ENCODE measurements at regions not wholly inside any gene's neighbourhood (a gene's known extent, or its start where the extent isn't known, plus 50 kb on each side); places are given as distances from the start of the nearest gene placed in this dataset.

DNA sequence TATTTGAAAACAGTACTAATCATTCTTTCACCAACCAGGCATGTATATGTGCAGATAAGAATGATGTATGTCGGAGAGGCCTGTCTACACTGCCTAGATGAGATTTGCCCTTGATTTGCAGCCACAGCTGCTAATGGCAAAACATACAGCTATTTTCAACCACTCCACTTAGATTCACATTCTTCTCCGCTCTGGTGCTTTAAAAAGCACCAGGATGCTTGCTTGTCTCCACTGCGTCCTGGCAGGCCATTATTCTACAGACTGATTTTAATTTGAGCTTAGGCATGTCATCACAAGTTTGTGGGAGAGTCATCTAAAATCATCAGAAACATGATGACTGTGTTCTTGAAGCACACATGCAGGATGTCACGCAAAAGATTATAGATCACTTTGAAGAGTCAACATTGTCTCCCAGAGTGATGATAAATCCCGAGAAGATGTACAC lies 119.0 kb upstream of the NRIP1 start:
- H3K4me1 ChIP-seq (ENCODE audit: control insufficient read depth in 2 of 2, insufficient read depth in 2 of 2, low read length in 2 of 2) = no peaks in the 10 kb centered on the region
- Mint-ChIP-seq H3K27me3 (peaks cover 0 to 7% (median 3%) of the 10 kb centered on the region in 5 donors), H3K4me3 (no peak overlapping the region), H3K27ac (no peak overlapping the region), H3K4me1 (no peaks in the 10 kb centered on the region), H3K36me3 (no peaks in the 10 kb centered on the region), H3K9me3 (peaks cover 0 to 9% (median 0%) of the 10 kb centered on the region in 11 donors)
- H3K4me3 ChIP-seq (ENCODE audit: low read length) = no peak overlapping the region
- DNase-seq = no peak
- H3K27me3 ChIP-seq (ENCODE audit: control insufficient read depth in 2 of 2, insufficient read depth in 2 of 2, low read length in 2 of 2) = no peaks in the 10 kb centered on the region
- no peaks in the 10 kb centered on the region for H3K36me3 ChIP-seq (ENCODE audit: control insufficient read depth in 2 of 3, insufficient read depth in 3 of 3, low read length in 3 of 3)
- no peak overlapping the region for H3K27ac ChIP-seq (ENCODE audit: low read depth, low read length)
- CTCF ChIA-PET = no interaction called here
- intact Hi-C loops (cut with micrococcal nuclease) = no loop called here
- no peak for ATAC-seq
- POLR2A ChIA-PET = no interaction called here
- no peaks in the 10 kb centered on the region for H3K9me3 ChIP-seq (ENCODE audit: control insufficient read depth in 2 of 3, low read length in 3 of 3)

- no peak overlapping the region for H3K4me3 Mint-ChIP-seq
- DNase-seq = no peak
- Histone ChIP-seq H3K4me3 (ENCODE audit: low read length) (no peak overlapping the region), H3K27me3 (ENCODE audit: control insufficient read depth in 2 of 2, insufficient read depth in 2 of 2, low read length in 2 of 2) (no peaks in the 10 kb centered on the region), H3K36me3 (ENCODE audit: control insufficient read depth in 2 of 3, insufficient read depth in 3 of 3, low read length in 3 of 3) (no peaks in the 10 kb centered on the region), H3K9me3 (ENCODE audit: control insufficient read depth in 2 of 3, low read length in 3 of 3) (no peaks in the 10 kb centered on the region), H3K4me1 (ENCODE audit: control insufficient read depth in 2 of 2, insufficient read depth in 2 of 2, low read length in 2 of 2) (no peaks in the 10 kb centered on the region), H3K27ac (ENCODE audit: low read depth, low read length) (no peak overlapping the region)
- no peaks in the 10 kb centered on the region for H3K4me1 Mint-ChIP-seq
- H3K36me3 Mint-ChIP-seq = no peaks in the 10 kb centered on the region
- ATAC-seq = no peak
- H3K27me3 Mint-ChIP-seq = peaks cover 0 to 9% (median 4%) of the 10 kb centered on the region in 5 donors
- ChIA-PET POLR2A (no interaction called here), CTCF (no interaction called here)
- peaks cover 0 to 2% (median 0%) of the 10 kb centered on the region in 11 donors for H3K9me3 Mint-ChIP-seq
- intact Hi-C loops (cut with micrococcal nuclease) = no loop called here
- no peak overlapping the region for H3K27ac Mint-ChIP-seq
Measured at GRCh38 chr21:15190412-15190811, 125.6 kb upstream of the NRIP1 start.

- no peak for ATAC-seq
- Histone ChIP-seq H3K27me3 (ENCODE audit: control insufficient read depth in 2 of 2, insufficient read depth in 2 of 2, low read length in 2 of 2) (no peaks in the 10 kb centered on the region), H3K4me1 (ENCODE audit: control insufficient read depth in 2 of 2, insufficient read depth in 2 of 2, low read length in 2 of 2) (no peaks in the 10 kb centered on the region), H3K4me3 (ENCODE audit: low read length) (no peak overlapping the region), H3K36me3 (ENCODE audit: control insufficient read depth in 2 of 3, insufficient read depth in 3 of 3, low read length in 3 of 3) (no peaks in the 10 kb centered on the region), H3K27ac (ENCODE audit: low read depth, low read length) (no peak overlapping the region), H3K9me3 (ENCODE audit: control insufficient read depth in 2 of 3, low read length in 3 of 3) (no peaks in the 10 kb centered on the region)
- Mint-ChIP-seq H3K36me3 (no peaks in the 10 kb centered on the region), H3K9me3 (peaks cover 0 to 2% (median 0%) of the 10 kb centered on the region in 11 donors), H3K4me3 (no peak overlapping the region), H3K27ac (no peak overlapping the region), H3K27me3 (peaks cover 0 to 9% (median 4%) of the 10 kb centered on the region in 5 donors), H3K4me1 (no peaks in the 10 kb centered on the region)
- CTCF ChIA-PET = no interaction called here
- POLR2A ChIA-PET = no interaction called here
- no peak for DNase-seq
- intact Hi-C loops (cut with micrococcal nuclease) = no loop called here
Measured at GRCh38 chr21:15190837-15191236, 126.0 kb upstream of the NRIP1 start.

DNA sequence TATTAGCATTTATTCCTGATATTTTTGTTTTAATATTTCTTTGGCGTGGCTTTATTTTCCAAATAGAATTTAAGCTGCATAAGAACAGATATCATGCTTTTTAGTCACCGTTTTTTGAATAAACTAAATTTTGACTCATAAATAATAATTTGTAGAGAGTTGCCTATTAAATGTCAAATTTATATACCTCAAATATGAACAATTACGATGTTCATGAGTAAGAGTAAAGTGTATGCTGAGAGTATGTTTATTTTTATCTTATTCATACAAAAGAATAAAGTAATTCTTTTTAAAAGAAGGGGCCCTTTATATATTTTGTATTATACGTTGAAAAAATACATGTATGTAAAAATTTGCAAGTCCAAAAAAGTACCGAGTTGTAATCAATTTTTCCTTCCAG lies 126.5 kb upstream of the NRIP1 start:
- no peaks in the 10 kb centered on the region for H3K4me1 Mint-ChIP-seq
- peaks cover 0 to 9% (median 4%) of the 10 kb centered on the region in 5 donors for H3K27me3 Mint-ChIP-seq
- POLR2A ChIA-PET = interaction anchor here (0.6 kb wide), 1 partner anchor 72 kb away, joined by 3 read pairs; no protein-coding TSS in a partner anchor
- ATAC-seq (no peak), DNase-seq (no peak)
- no peak overlapping the region for H3K27ac Mint-ChIP-seq
- no peaks in the 10 kb centered on the region for H3K9me3 ChIP-seq (ENCODE audit: control insufficient read depth in 2 of 3, low read length in 3 of 3)
- CTCF ChIA-PET = no interaction called here
- no peaks in the 10 kb centered on the region for H3K36me3 ChIP-seq (ENCODE audit: control insufficient read depth in 2 of 3, insufficient read depth in 3 of 3, low read length in 3 of 3)
- H3K4me3 Mint-ChIP-seq = no peak overlapping the region
- no peaks in the 10 kb centered on the region for H3K27me3 ChIP-seq (ENCODE audit: control insufficient read depth in 2 of 2, insufficient read depth in 2 of 2, low read length in 2 of 2)
- no peaks in the 10 kb centered on the region for H3K4me1 ChIP-seq (ENCODE audit: control insufficient read depth in 2 of 2, insufficient read depth in 2 of 2, low read length in 2 of 2)
- no peak overlapping the region for H3K4me3 ChIP-seq (ENCODE audit: low read length)
- no peak overlapping the region for H3K27ac ChIP-seq (ENCODE audit: low read depth, low read length)
- H3K9me3 Mint-ChIP-seq = peaks cover 0 to 2% (median 0%) of the 10 kb centered on the region in 11 donors
- no peaks in the 10 kb centered on the region for H3K36me3 Mint-ChIP-seq
- intact Hi-C loops (cut with micrococcal nuclease) = no loop called here

- H3K36me3 ChIP-seq (ENCODE audit: control insufficient read depth in 2 of 3, insufficient read depth in 3 of 3, low read length in 3 of 3) = no peaks in the 10 kb centered on the region
- H3K9me3 ChIP-seq (ENCODE audit: control insufficient read depth in 2 of 3, low read length in 3 of 3) = no peaks in the 10 kb centered on the region
- Mint-ChIP-seq H3K27ac (no peak overlapping the region), H3K27me3 (peaks cover 0 to 9% (median 4%) of the 10 kb centered on the region in 5 donors), H3K4me1 (no peaks in the 10 kb centered on the region), H3K36me3 (no peaks in the 10 kb centered on the region), H3K9me3 (peaks cover 0 to 2% (median 0%) of the 10 kb centered on the region in 11 donors), H3K4me3 (no peak overlapping the region)
- CTCF ChIA-PET = no interaction called here
- H3K27me3 ChIP-seq (ENCODE audit: control insufficient read depth in 2 of 2, insufficient read depth in 2 of 2, low read length in 2 of 2) = no peaks in the 10 kb centered on the region
- intact Hi-C loops (cut with micrococcal nuclease) = no loop called here
- no peak for ATAC-seq
- POLR2A ChIA-PET = no interaction called here
- H3K27ac ChIP-seq (ENCODE audit: low read depth, low read length) = no peak overlapping the region
- H3K4me1 ChIP-seq (ENCODE audit: control insufficient read depth in 2 of 2, insufficient read depth in 2 of 2, low read length in 2 of 2) = no peaks in the 10 kb centered on the region
- no peak for DNase-seq
- H3K4me3 ChIP-seq (ENCODE audit: low read length) = no peak overlapping the region
Measured at GRCh38 chr21:15192243-15192642, 127.4 kb upstream of the NRIP1 start.

- H3K27ac Mint-ChIP-seq = no peak overlapping the region
- no peaks in the 10 kb centered on the region for H3K36me3 Mint-ChIP-seq
- no peak for ATAC-seq
- DNase-seq = no peak
- H3K4me1 Mint-ChIP-seq = no peaks in the 10 kb centered on the region
- Histone ChIP-seq H3K27ac (ENCODE audit: low read depth, low read length) (no peak overlapping the region), H3K27me3 (ENCODE audit: control insufficient read depth in 2 of 2, insufficient read depth in 2 of 2, low read length in 2 of 2) (no peaks in the 10 kb centered on the region), H3K4me1 (ENCODE audit: control insufficient read depth in 2 of 2, insufficient read depth in 2 of 2, low read length in 2 of 2) (no peaks in the 10 kb centered on the region), H3K9me3 (ENCODE audit: control insufficient read depth in 2 of 3, low read length in 3 of 3) (no peaks in the 10 kb centered on the region), H3K4me3 (ENCODE audit: low read length) (no peak overlapping the region), H3K36me3 (ENCODE audit: control insufficient read depth in 2 of 3, insufficient read depth in 3 of 3, low read length in 3 of 3) (no peaks in the 10 kb centered on the region)
- H3K27me3 Mint-ChIP-seq = peaks cover 0 to 9% (median 4%) of the 10 kb centered on the region in 5 donors
- no peak overlapping the region for H3K4me3 Mint-ChIP-seq
- POLR2A ChIA-PET = no interaction called here
- CTCF ChIA-PET = no interaction called here
- peaks cover 0 to 1% (median 0%) of the 10 kb centered on the region in 11 donors for H3K9me3 Mint-ChIP-seq
- intact Hi-C loops (cut with micrococcal nuclease) = no loop called here
Measured at GRCh38 chr21:15193937-15194336, 129.1 kb upstream of the NRIP1 start.

GRCh38 chr21:15195104-15195503 lies 130.3 kb upstream of the NRIP1 start:
- H3K27me3 ChIP-seq (ENCODE audit: control insufficient read depth in 2 of 2, insufficient read depth in 2 of 2, low read length in 2 of 2) = no peaks in the 10 kb centered on the region
- no peak overlapping the region for H3K4me3 Mint-ChIP-seq
- ChIA-PET POLR2A (no interaction called here), CTCF (no interaction called here)
- H3K4me3 ChIP-seq (ENCODE audit: low read length) = no peak overlapping the region
- H3K27ac Mint-ChIP-seq = no peak overlapping the region
- H3K36me3 ChIP-seq (ENCODE audit: control insufficient read depth in 2 of 3, insufficient read depth in 3 of 3, low read length in 3 of 3) = no peaks in the 10 kb centered on the region
- ATAC-seq = no peak
- H3K4me1 Mint-ChIP-seq = no peaks in the 10 kb centered on the region
- no peak overlapping the region for H3K27ac ChIP-seq (ENCODE audit: low read depth, low read length)
- no peaks in the 10 kb centered on the region for H3K4me1 ChIP-seq (ENCODE audit: control insufficient read depth in 2 of 2, insufficient read depth in 2 of 2, low read length in 2 of 2)
- no peak for DNase-seq
- no peaks in the 10 kb centered on the region for H3K36me3 Mint-ChIP-seq
- H3K9me3 ChIP-seq (ENCODE audit: control insufficient read depth in 2 of 3, low read length in 3 of 3) = no peaks in the 10 kb centered on the region
- intact Hi-C loops (cut with micrococcal nuclease) = no loop called here
- H3K27me3 Mint-ChIP-seq = peaks cover 0 to 9% (median 4%) of the 10 kb centered on the region in 5 donors
- peaks cover 0 to 1% (median 0%) of the 10 kb centered on the region in 11 donors for H3K9me3 Mint-ChIP-seq
